SK-N-SH treated with all-trans-retinoic acid at 6 μM for 48 hours (cell line): ENCODE measurements at regions not wholly inside any gene's neighbourhood (a gene's known extent, or its start where the extent isn't known, plus 50 kb on each side); places are given as distances from the start of the nearest gene placed in this dataset.

Experiments
- ATAC-seq: fragments of 200-7000 bp; cut with Tn5 transposase; 3 replicates; pipeline ENCODE4 v1.9.1; 2020; ENCODE audit warnings: mild to moderate bottlenecking, moderate library complexity
- ARNTL ChIP-seq: fragments of 450-650 bp; formaldehyde crosslinking; IDR thresholded peaks from 2 replicates; pipeline ENCODE4 v1.5.0; 2020; ENCODE audit warnings: low read depth, mild to moderate bottlenecking, moderate library complexity, borderline replicate concordance
- BACH2 ChIP-seq: fragments of 250-450 bp; sonication (Bioruptor Pico); IDR thresholded peaks from 2 replicates; pipeline ENCODE4 v1.9.0; 2021; ENCODE audit warnings: mild to moderate bottlenecking, borderline replicate concordance
- CSDC2 ChIP-seq: fragments of 250-450 bp; sonication (Bioruptor Pico); IDR thresholded peaks from 2 replicates; pipeline ENCODE4 v1.5.0; 2020; ENCODE audit warnings: mild to moderate bottlenecking, moderate library complexity
- ESRRG ChIP-seq: fragments of 250-450 bp; sonication (Bioruptor Pico); IDR thresholded peaks from 2 replicates; pipeline ENCODE4 v1.6.1; 2021; ENCODE audit warnings: mild to moderate bottlenecking
- GLIS3 ChIP-seq: fragments of 250-450 bp; sonication (Bioruptor Pico); IDR thresholded peaks from 2 replicates; pipeline ENCODE4 v1.5.0; 2020; ENCODE audit warnings: mild to moderate bottlenecking, moderate library complexity
- ISL1 ChIP-seq: fragments of 250-450 bp; sonication (Bioruptor Pico); IDR thresholded peaks from 2 replicates; pipeline ENCODE4 v2.1.2; 2022; ENCODE audit warnings: mild to moderate bottlenecking, moderate library complexity
- PPARA ChIP-seq: fragments of 250-450 bp; sonication (Bioruptor Pico); IDR thresholded peaks from 2 replicates; pipeline ENCODE4 v1.5.0; 2020; ENCODE audit warnings: mild to moderate bottlenecking, borderline replicate concordance
- RARB ChIP-seq: fragments of 250-450 bp; sonication (Bioruptor Pico); IDR thresholded peaks from 2 replicates; pipeline ENCODE4 v1.8.0; 2021; ENCODE audit warnings: mild to moderate bottlenecking, moderate library complexity
- SNAI2 ChIP-seq: fragments of 250-450 bp; sonication (Bioruptor Pico); IDR thresholded peaks from 2 replicates; pipeline ENCODE4 v1.5.0; 2020; ENCODE audit warnings: mild to moderate bottlenecking, moderate library complexity
- TCF4 ChIP-seq: fragments of 250-450 bp; sonication (Bioruptor Pico); IDR thresholded peaks from 2 replicates; pipeline ENCODE4 v1.8.0; 2021; ENCODE audit warnings: mild to moderate bottlenecking, moderate library complexity, borderline replicate concordance
- TOX ChIP-seq: fragments of 250-450 bp; sonication (Bioruptor Pico); IDR thresholded peaks from 2 replicates; pipeline ENCODE4 v1.8.0; 2021; ENCODE audit warnings: mild to moderate bottlenecking, moderate library complexity, borderline replicate concordance
- ZFP3 ChIP-seq: fragments of 250-450 bp; sonication (Bioruptor Pico); IDR thresholded peaks from 2 replicates; pipeline ENCODE4 v1.5.0; 2020; ENCODE audit warnings: mild to moderate bottlenecking, moderate library complexity
- ZFP30 ChIP-seq: fragments of 450-650 bp; formaldehyde crosslinking; IDR thresholded peaks from 2 replicates; pipeline ENCODE4 v1.5.0; 2022; ENCODE audit warnings: mild to moderate bottlenecking, moderate library complexity
- ZNF565 ChIP-seq: fragments of 450-650 bp; formaldehyde crosslinking; conservative IDR thresholded peaks from 2 replicates; pipeline ENCODE4 v1.5.0; 2020; ENCODE audit warnings: low read depth, mild to moderate bottlenecking, moderate library complexity
- ZNF70 ChIP-seq: fragments of 450-650 bp; formaldehyde crosslinking; IDR thresholded peaks from 2 replicates; pipeline ENCODE4 v1.5.0; 2020; ENCODE audit warnings: mild to moderate bottlenecking, moderate library complexity
- ZNF8 ChIP-seq: fragments of 450-650 bp; formaldehyde crosslinking; IDR thresholded peaks from 2 replicates; pipeline ENCODE4 v1.5.0; 2020; ENCODE audit warnings: mild to moderate bottlenecking, moderate library complexity
- TF ChIP-seq, protein P1 (sequence below): fragments of 250-450 bp; sonication (Bioruptor Pico); IDR thresholded peaks from 2 replicates; pipeline ENCODE4 v1.5.1; 2020; ENCODE audit warnings: low read depth, mild to moderate bottlenecking, moderate library complexity
- TF ChIP-seq, protein P2 (sequence below): fragments of 250-450 bp; sonication (Bioruptor Pico); IDR thresholded peaks from 2 replicates; pipeline ENCODE4 v1.8.0; 2021; ENCODE audit warnings: low read depth, mild to moderate bottlenecking, moderate library complexity, borderline replicate concordance
- TF ChIP-seq, protein P3 (sequence below): fragments of 250-450 bp; sonication (Bioruptor Pico); IDR thresholded peaks from 2 replicates; pipeline ENCODE4 v1.8.0; 2020; ENCODE audit warnings: mild to moderate bottlenecking, moderate library complexity, borderline replicate concordance
- TF ChIP-seq, protein P4 (sequence below): fragments of 250-450 bp; sonication (Bioruptor Pico); IDR thresholded peaks from 2 replicates; pipeline ENCODE4 v1.5.0; 2020; ENCODE audit warnings: mild to moderate bottlenecking, moderate library complexity
- TF ChIP-seq, protein P5 (sequence below): fragments of 250-450 bp; sonication (Bioruptor Pico); IDR thresholded peaks from 2 replicates; pipeline ENCODE4 v1.5.1; 2021; ENCODE audit warnings: mild to moderate bottlenecking, moderate library complexity

DNA sequence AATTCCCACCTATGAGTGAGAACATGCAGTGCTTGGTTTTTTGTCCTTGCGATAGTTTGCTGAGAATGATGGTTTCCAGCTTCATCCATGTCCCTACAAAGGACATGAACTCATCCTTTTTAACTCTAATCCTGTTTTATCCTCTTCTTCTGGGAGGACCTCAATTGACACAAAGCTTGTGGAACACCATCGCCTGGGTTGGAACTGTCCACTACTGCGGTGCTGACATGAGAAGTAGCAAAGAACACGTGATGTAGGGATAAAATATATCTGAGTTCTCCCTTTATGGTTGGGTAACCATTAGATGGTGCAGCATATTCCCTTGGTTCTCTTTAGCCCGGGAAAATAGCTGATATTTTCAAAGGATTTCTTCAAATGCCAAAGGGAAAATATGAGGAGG is 105.3 kb upstream of the TOPAZ1 start:
- ATAC-seq: no peak
- TF ChIP-seq ARNTL (CRISPR knock-in tag) (no peak), ZNF8 (CRISPR knock-in tag) (no peak), CSDC2 (no peak), PPARA (CRISPR knock-in tag) (no peak), TCF4 (no peak), ESRRG (CRISPR knock-in tag) (no peak), ISL1 (CRISPR knock-in tag) (no peak), SNAI2 (CRISPR knock-in tag) (no peak), ZNF565 (no peak), BACH2 (CRISPR knock-in tag) (no peak), GLIS3 (CRISPR knock-in tag) (no peak)

DNA sequence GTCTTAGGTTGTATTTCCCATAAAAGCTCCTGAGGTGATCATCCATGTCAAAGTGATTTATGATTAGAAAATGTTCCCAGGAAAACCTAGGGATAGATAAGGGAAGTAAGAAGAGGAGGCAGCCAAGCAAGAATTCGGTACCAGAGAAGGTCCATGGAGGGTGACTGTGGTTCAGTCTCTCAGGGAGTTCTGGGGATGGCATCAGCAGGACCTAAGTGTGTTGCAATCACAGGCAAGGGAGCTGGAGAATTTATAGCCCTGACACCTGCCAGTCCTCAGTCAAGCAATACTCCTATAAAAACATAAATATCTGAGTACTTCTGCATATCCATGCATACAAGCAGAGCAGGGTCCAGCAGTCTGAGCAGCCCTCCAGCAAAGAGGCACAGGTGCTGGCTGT is 95.6 kb upstream of the TOPAZ1 start:
- no peak for ATAC-seq
- TF ChIP-seq, protein P1, sequence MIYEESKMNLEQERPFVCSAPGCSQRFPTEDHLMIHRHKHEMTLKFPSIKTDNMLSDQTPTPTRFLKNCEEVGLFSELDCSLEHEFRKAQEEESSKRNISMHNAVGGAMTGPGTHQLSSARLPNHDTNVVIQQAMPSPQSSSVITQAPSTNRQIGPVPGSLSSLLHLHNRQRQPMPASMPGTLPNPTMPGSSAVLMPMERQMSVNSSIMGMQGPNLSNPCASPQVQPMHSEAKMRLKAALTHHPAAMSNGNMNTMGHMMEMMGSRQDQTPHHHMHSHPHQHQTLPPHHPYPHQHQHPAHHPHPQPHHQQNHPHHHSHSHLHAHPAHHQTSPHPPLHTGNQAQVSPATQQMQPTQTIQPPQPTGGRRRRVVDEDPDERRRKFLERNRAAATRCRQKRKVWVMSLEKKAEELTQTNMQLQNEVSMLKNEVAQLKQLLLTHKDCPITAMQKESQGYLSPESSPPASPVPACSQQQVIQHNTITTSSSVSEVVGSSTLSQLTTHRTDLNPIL (CRISPR knock-in tag): no peak
- TF ChIP-seq ZFP3 (CRISPR knock-in tag): no peak
- TF ChIP-seq ARNTL (CRISPR knock-in tag): no peak
- TF ChIP-seq ESRRG (CRISPR knock-in tag): no peak
- TF ChIP-seq ISL1 (CRISPR knock-in tag): no peak
- no peak for TF ChIP-seq BACH2 (CRISPR knock-in tag)
- no peak for TF ChIP-seq ZNF70 (CRISPR knock-in tag)
- no peak for TF ChIP-seq TOX (CRISPR knock-in tag)
- TF ChIP-seq, all 23 proteins: peak for 0

DNA sequence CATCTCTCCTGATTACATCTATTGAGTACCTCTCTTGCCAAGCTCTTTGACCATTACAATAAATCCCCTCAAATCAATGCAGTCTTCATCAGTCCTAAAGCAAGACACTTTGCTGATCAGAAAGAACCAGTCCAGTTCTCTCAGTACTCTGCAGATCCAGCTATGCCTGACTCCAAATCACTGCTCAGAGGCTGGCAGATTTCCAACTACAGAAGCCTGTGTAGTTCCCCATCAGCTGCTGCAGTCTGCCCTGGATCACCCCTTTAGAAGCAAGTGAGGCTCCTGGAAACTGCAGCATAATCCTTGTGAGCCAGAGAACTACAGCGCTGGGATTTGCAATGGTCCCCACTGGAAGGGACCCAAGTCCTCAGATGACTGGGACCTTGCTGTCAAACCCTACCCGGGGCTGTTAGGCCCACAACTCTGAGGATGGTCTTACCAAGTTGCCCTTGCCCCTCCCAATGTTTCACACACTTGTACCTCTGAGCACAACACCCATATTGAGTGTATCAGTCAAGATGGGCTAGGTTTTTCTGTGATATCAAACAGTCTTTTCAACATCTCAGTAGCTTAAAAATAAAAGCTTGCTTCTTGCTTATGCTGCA is 81.9 kb upstream of the TOPAZ1 start:
- TF ChIP-seq GLIS3 (CRISPR knock-in tag) (no peak), ZFP3 (CRISPR knock-in tag) (no peak), SNAI2 (CRISPR knock-in tag) (no peak), CSDC2 (no peak), BACH2 (CRISPR knock-in tag) (no peak), ISL1 (CRISPR knock-in tag) (no peak), ZFP30 (CRISPR knock-in tag) (no peak), PPARA (CRISPR knock-in tag) (no peak), ZNF70 (CRISPR knock-in tag) (no peak), TOX (CRISPR knock-in tag) (no peak)
- TF ChIP-seq, protein P2, sequence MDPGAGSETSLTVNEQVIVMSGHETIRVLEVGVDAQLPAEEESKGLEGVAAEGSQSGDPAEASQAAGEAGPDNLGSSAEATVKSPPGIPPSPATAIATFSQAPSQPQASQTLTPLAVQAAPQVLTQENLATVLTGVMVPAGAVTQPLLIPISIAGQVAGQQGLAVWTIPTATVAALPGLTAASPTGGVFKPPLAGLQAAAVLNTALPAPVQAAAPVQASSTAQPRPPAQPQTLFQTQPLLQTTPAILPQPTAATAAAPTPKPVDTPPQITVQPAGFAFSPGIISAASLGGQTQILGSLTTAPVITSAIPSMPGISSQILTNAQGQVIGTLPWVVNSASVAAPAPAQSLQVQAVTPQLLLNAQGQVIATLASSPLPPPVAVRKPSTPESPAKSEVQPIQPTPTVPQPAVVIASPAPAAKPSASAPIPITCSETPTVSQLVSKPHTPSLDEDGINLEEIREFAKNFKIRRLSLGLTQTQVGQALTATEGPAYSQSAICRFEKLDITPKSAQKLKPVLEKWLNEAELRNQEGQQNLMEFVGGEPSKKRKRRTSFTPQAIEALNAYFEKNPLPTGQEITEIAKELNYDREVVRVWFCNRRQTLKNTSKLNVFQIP (CRISPR knock-in tag): no peak
- TF ChIP-seq, protein P3, sequence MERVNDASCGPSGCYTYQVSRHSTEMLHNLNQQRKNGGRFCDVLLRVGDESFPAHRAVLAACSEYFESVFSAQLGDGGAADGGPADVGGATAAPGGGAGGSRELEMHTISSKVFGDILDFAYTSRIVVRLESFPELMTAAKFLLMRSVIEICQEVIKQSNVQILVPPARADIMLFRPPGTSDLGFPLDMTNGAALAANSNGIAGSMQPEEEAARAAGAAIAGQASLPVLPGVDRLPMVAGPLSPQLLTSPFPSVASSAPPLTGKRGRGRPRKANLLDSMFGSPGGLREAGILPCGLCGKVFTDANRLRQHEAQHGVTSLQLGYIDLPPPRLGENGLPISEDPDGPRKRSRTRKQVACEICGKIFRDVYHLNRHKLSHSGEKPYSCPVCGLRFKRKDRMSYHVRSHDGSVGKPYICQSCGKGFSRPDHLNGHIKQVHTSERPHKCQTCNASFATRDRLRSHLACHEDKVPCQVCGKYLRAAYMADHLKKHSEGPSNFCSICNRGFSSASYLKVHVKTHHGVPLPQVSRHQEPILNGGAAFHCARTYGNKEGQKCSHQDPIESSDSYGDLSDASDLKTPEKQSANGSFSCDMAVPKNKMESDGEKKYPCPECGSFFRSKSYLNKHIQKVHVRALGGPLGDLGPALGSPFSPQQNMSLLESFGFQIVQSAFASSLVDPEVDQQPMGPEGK (CRISPR knock-in tag): no peak
- no peak for ATAC-seq

DNA sequence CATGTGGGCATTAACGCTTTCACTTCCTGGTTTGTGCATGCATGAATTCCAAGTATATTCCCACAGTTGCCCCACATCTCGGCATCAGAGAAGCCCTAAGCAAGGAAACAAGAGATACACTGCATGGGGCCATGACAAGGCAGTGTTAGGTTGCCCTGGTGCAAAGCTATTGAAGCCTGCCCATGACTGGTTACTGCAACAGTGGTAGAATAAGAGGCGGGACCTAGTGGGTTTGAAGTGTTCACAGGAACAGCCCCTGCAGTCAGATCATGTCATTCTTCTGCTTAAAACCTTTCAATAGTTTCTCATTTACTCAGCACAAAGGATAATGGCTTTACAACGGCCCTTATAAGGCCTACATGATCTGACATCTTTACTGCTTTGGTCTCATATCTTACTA is 80.9 kb upstream of the TOPAZ1 start:
- ATAC-seq: no peak
- TF ChIP-seq ZNF8 (CRISPR knock-in tag) (no peak), ZNF565 (no peak), BACH2 (CRISPR knock-in tag) (no peak), ZNF70 (CRISPR knock-in tag) (no peak), RARB (no peak), ARNTL (CRISPR knock-in tag) (no peak), CSDC2 (no peak), ISL1 (CRISPR knock-in tag) (no peak), PPARA (CRISPR knock-in tag) (no peak)
- TF ChIP-seq, protein P3 (CRISPR knock-in tag): no peak
- TF ChIP-seq, protein P2 (CRISPR knock-in tag): no peak
- TF ChIP-seq, protein P4, sequence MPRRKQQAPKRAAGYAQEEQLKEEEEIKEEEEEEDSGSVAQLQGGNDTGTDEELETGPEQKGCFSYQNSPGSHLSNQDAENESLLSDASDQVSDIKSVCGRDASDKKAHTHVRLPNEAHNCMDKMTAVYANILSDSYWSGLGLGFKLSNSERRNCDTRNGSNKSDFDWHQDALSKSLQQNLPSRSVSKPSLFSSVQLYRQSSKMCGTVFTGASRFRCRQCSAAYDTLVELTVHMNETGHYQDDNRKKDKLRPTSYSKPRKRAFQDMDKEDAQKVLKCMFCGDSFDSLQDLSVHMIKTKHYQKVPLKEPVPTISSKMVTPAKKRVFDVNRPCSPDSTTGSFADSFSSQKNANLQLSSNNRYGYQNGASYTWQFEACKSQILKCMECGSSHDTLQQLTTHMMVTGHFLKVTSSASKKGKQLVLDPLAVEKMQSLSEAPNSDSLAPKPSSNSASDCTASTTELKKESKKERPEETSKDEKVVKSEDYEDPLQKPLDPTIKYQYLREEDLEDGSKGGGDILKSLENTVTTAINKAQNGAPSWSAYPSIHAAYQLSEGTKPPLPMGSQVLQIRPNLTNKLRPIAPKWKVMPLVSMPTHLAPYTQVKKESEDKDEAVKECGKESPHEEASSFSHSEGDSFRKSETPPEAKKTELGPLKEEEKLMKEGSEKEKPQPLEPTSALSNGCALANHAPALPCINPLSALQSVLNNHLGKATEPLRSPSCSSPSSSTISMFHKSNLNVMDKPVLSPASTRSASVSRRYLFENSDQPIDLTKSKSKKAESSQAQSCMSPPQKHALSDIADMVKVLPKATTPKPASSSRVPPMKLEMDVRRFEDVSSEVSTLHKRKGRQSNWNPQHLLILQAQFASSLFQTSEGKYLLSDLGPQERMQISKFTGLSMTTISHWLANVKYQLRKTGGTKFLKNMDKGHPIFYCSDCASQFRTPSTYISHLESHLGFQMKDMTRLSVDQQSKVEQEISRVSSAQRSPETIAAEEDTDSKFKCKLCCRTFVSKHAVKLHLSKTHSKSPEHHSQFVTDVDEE (CRISPR knock-in tag): no peak
- TF ChIP-seq, protein P5, sequence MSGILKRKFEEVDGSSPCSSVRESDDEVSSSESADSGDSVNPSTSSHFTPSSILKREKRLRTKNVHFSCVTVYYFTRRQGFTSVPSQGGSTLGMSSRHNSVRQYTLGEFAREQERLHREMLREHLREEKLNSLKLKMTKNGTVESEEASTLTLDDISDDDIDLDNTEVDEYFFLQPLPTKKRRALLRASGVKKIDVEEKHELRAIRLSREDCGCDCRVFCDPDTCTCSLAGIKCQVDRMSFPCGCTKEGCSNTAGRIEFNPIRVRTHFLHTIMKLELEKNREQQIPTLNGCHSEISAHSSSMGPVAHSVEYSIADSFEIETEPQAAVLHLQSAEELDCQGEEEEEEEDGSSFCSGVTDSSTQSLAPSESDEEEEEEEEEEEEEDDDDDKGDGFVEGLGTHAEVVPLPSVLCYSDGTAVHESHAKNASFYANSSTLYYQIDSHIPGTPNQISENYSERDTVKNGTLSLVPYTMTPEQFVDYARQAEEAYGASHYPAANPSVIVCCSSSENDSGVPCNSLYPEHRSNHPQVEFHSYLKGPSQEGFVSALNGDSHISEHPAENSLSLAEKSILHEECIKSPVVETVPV (CRISPR knock-in tag): no peak
